Skeletal muscle satellite cell (primary cell): ENCODE measurements at regions not wholly inside any gene's neighbourhood (a gene's known extent, or its start where the extent isn't known, plus 50 kb on each side); places are given as distances from the start of the nearest gene placed in this dataset.
"Not testable (repeated sequence)": the region's sequence is repeated elsewhere in the genome, so short reads cannot be mapped to it uniquely, and the experiment has no call there.

Experiments
- H3K27me3 ChIP-seq: 2 replicates; pipeline ENCODE4 v1.7.0; 2013; ENCODE audit warnings: low read length; ENCODE audit not compliant: control insufficient read depth, insufficient read depth
- H3K36me3 ChIP-seq: 2 replicates; pipeline ENCODE4 v1.7.0; 2013; ENCODE audit warnings: mild to moderate bottlenecking, control low read depth, low read length; ENCODE audit not compliant: insufficient read depth
- H3K4me1 ChIP-seq: 2 replicates; pipeline ENCODE4 v1.7.0; 2013; ENCODE audit warnings: low read length; ENCODE audit not compliant: control insufficient read depth, insufficient read depth
- H3K4me2 ChIP-seq: 2 replicates; pipeline ENCODE4 v1.7.0; 2013; ENCODE audit warnings: mild to moderate bottlenecking, low read length
- H3K4me3 ChIP-seq: 2 replicates; pipeline ENCODE4 v1.7.0; 2013; ENCODE audit warnings: low read length
- H3K9ac ChIP-seq: 2 replicates; pipeline ENCODE4 v1.7.0; 2013; ENCODE audit warnings: mild to moderate bottlenecking, low read depth, low read length, moderate library complexity
- H3K9me3 ChIP-seq: replicated peaks from 2 replicates; pipeline ENCODE4 v1.7.0; 2013; ENCODE audit warnings: mild to moderate bottlenecking, control low read depth, low read length

GRCh38 chr3:86830566-86830965 is 160.4 kb downstream of the VGLL3 start:
- Histone ChIP-seq H3K4me3 (no peak overlapping the region), H3K36me3 (no peaks in the 10 kb centered on the region), H3K9me3 (no peaks in the 10 kb centered on the region), H3K4me1 (peaks cover 11% of the 10 kb centered on the region), H3K27me3 (no peaks in the 10 kb centered on the region), H3K4me2 (peak overlapping the region; percentile 5), H3K9ac (no peak overlapping the region)

- no peak overlapping the region for H3K4me3 ChIP-seq
- no peaks in the 10 kb centered on the region for H3K9me3 ChIP-seq
- no peak overlapping the region for H3K4me2 ChIP-seq
- no peak overlapping the region for H3K9ac ChIP-seq
- no peaks in the 10 kb centered on the region for H3K36me3 ChIP-seq
- H3K27me3 ChIP-seq = no peaks in the 10 kb centered on the region
- peaks cover 11% of the 10 kb centered on the region for H3K4me1 ChIP-seq
Measured at GRCh38 chr3:86828751-86829150, 162.2 kb downstream of the VGLL3 start.

- not testable (repeated sequence) for H3K36me3 ChIP-seq, H3K9ac ChIP-seq, H3K9me3 ChIP-seq, H3K27me3 ChIP-seq, H3K4me3 ChIP-seq, H3K4me2 ChIP-seq
- H3K4me1 ChIP-seq = peaks cover 11% of the 10 kb centered on the region
Measured at GRCh38 chr3:86827582-86827981, 163.4 kb downstream of the VGLL3 start.

- Histone ChIP-seq H3K36me3 (no peaks in the 10 kb centered on the region), H3K4me1 (peaks cover 8% of the 10 kb centered on the region), H3K4me2 (no peak overlapping the region), H3K4me3 (no peak overlapping the region), H3K9me3 (no peaks in the 10 kb centered on the region), H3K27me3 (no peaks in the 10 kb centered on the region), H3K9ac (no peak overlapping the region)
Measured at GRCh38 chr3:86826292-86826691, 164.7 kb downstream of the VGLL3 start.

GRCh38 chr3:86815880-86816279 is 175.1 kb downstream of the VGLL3 start:
- Histone ChIP-seq H3K4me1 (peaks cover 15% of the 10 kb centered on the region), H3K36me3 (no peaks in the 10 kb centered on the region), H3K9me3 (no peaks in the 10 kb centered on the region), H3K27me3 (no peaks in the 10 kb centered on the region), H3K9ac (no peak overlapping the region), H3K4me2 (peak overlapping the region; percentile 24), H3K4me3 (no peak overlapping the region)

GRCh38 chr3:86814918-86815655 is 175.9 kb downstream of the VGLL3 start:
- no peak overlapping the region for H3K9ac ChIP-seq

GRCh38 chr3:86814321-86814720 is 176.6 kb downstream of the VGLL3 start:
- no peak overlapping the region for H3K4me2 ChIP-seq
- peaks cover 15% of the 10 kb centered on the region for H3K4me1 ChIP-seq
- no peaks in the 10 kb centered on the region for H3K36me3 ChIP-seq
- H3K27me3 ChIP-seq = no peaks in the 10 kb centered on the region
- H3K9ac ChIP-seq = no peak overlapping the region
- H3K4me3 ChIP-seq = no peak overlapping the region
- no peaks in the 10 kb centered on the region for H3K9me3 ChIP-seq

More at GRCh38 chr3:86814918-86815655, 175.9 kb downstream of the VGLL3 start:
- Histone ChIP-seq H3K27me3 (no peaks in the 10 kb centered on the region), H3K9me3 (no peaks in the 10 kb centered on the region), H3K4me2 (peak overlapping the region; percentile 28), H3K4me1 (peaks cover 15% of the 10 kb centered on the region), H3K4me3 (no peak overlapping the region), H3K36me3 (no peaks in the 10 kb centered on the region)

GRCh38 chr3:86801921-86802320 is 189.0 kb downstream of the VGLL3 start:
- Histone ChIP-seq H3K4me2 (peak overlapping the region; percentile 9), H3K9me3 (no peaks in the 10 kb centered on the region), H3K27me3 (no peaks in the 10 kb centered on the region), H3K4me3 (no peak overlapping the region), H3K9ac (peak overlapping the region; percentile 32), H3K36me3 (no peaks in the 10 kb centered on the region), H3K4me1 (peaks cover 18% of the 10 kb centered on the region)

- H3K4me1 ChIP-seq = peaks cover 18% of the 10 kb centered on the region
- no peaks in the 10 kb centered on the region for H3K27me3 ChIP-seq
- no peak overlapping the region for H3K4me2 ChIP-seq
- no peak overlapping the region for H3K9ac ChIP-seq
- H3K4me3 ChIP-seq = no peak overlapping the region
- no peaks in the 10 kb centered on the region for H3K9me3 ChIP-seq
- H3K36me3 ChIP-seq = no peaks in the 10 kb centered on the region
Measured at GRCh38 chr3:86801066-86801465, 189.9 kb downstream of the VGLL3 start.

- H3K4me2 ChIP-seq = no peak overlapping the region
- H3K9me3 ChIP-seq = no peaks in the 10 kb centered on the region
- no peak overlapping the region for H3K4me3 ChIP-seq
- H3K27me3 ChIP-seq = no peaks in the 10 kb centered on the region
- H3K4me1 ChIP-seq = peaks cover 22% of the 10 kb centered on the region
- H3K36me3 ChIP-seq = no peaks in the 10 kb centered on the region
- no peak overlapping the region for H3K9ac ChIP-seq
Measured at GRCh38 chr3:86800116-86800515, 190.8 kb downstream of the VGLL3 start.

GRCh38 chr3:86797946-86798345 is 193.0 kb downstream of the VGLL3 start:
- Histone ChIP-seq H3K36me3 (no peaks in the 10 kb centered on the region), H3K4me2 (no peak overlapping the region), H3K9me3 (no peaks in the 10 kb centered on the region), H3K4me1 (peaks cover 41% of the 10 kb centered on the region), H3K27me3 (no peaks in the 10 kb centered on the region), H3K4me3 (no peak overlapping the region), H3K9ac (no peak overlapping the region)

- no peaks in the 10 kb centered on the region for H3K9me3 ChIP-seq
- H3K4me2 ChIP-seq = peak overlapping the region; percentile 71
- peak overlapping the region; percentile 77 for H3K9ac ChIP-seq
- H3K27me3 ChIP-seq = no peaks in the 10 kb centered on the region
- peaks cover 37% of the 10 kb centered on the region for H3K4me1 ChIP-seq
- H3K36me3 ChIP-seq = no peaks in the 10 kb centered on the region
- H3K4me3 ChIP-seq = peak overlapping the region; percentile 57
Measured at GRCh38 chr3:86794361-86795065, 196.4 kb downstream of the VGLL3 start.
